Fibroblast of mammary gland (primary cell): ENCODE measurements at regions not wholly inside any gene's neighbourhood (a gene's known extent, or its start where the extent isn't known, plus 50 kb on each side); places are given as distances from the start of the nearest gene placed in this dataset.
A peak's percentile ranks its signal among the peaks of the same experiment; 100 is the strongest.
"Not testable (repeated sequence)": the region's sequence is repeated elsewhere in the genome, so short reads cannot be mapped to it uniquely, and the experiment has no call there.

ENCODE experiments used
- DNase-seq: peaks from one replicate; pipeline ENCODE4 v3.0.0-alpha.2; 2010; ENCODE audit warnings: low read depth
- H3K4me3 ChIP-seq: 2 replicates; pipeline ENCODE4 v1.5.1; 2011; ENCODE audit warnings: low read depth, mild to moderate bottlenecking, low read length, moderate library complexity; ENCODE audit not compliant: control insufficient read depth
- TF ChIP-seq, protein P1 (sequence below): conservative IDR thresholded peaks from 2 replicates; pipeline ENCODE4 v1.5.1; 2011; ENCODE audit warnings: low read depth, low read length, inconsistent platforms; ENCODE audit not compliant: control insufficient read depth, insufficient read depth

DNA sequence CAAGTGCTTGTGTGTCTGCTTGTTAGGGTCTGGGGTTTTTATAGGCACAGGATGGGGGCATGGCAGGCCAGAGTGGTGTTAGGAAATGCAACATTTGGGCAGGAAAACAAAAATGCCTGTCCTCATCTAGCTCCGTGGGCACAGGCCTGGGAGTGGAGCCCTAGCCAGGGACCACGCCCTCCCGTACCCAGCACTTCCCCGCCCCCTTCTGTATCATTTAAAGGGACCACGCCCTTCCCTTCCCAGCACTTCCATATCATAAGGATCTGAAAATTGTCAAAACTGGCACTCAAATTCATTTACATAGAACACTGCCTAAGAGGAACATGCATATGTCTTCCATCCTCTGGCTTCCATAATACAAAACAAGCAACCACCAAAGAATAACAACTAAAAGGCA lies 185.8 kb downstream of the B3GLCT start:
- no peak for DNase-seq
- H3K4me3 ChIP-seq, result no peak overlapping the region
- TF ChIP-seq, protein P1, sequence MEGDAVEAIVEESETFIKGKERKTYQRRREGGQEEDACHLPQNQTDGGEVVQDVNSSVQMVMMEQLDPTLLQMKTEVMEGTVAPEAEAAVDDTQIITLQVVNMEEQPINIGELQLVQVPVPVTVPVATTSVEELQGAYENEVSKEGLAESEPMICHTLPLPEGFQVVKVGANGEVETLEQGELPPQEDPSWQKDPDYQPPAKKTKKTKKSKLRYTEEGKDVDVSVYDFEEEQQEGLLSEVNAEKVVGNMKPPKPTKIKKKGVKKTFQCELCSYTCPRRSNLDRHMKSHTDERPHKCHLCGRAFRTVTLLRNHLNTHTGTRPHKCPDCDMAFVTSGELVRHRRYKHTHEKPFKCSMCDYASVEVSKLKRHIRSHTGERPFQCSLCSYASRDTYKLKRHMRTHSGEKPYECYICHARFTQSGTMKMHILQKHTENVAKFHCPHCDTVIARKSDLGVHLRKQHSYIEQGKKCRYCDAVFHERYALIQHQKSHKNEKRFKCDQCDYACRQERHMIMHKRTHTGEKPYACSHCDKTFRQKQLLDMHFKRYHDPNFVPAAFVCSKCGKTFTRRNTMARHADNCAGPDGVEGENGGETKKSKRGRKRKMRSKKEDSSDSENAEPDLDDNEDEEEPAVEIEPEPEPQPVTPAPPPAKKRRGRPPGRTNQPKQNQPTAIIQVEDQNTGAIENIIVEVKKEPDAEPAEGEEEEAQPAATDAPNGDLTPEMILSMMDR, result no peak

DNA sequence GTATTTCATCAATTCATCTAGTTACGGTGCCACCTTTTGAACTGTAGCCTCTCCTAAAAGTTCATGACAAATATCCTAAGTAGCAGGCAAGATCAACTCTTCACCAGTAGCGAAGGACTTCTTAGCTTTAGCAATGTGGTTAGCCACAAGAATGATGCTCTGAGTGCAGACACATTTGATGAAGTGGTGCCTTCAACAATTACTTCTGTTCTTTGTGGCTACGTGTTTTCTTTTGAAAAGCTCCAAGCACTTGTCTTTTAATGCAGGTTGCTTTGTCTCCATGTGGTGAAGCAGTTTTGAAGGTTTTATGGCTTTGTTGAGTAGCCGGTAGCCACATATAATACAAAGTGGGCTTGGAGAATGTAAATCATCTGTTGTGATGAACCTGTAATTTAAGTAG lies 194.7 kb downstream of the B3GLCT start:
- no peak for DNase-seq
- TF ChIP-seq, protein P1, result no peak
- no peak overlapping the region for H3K4me3 ChIP-seq

DNA sequence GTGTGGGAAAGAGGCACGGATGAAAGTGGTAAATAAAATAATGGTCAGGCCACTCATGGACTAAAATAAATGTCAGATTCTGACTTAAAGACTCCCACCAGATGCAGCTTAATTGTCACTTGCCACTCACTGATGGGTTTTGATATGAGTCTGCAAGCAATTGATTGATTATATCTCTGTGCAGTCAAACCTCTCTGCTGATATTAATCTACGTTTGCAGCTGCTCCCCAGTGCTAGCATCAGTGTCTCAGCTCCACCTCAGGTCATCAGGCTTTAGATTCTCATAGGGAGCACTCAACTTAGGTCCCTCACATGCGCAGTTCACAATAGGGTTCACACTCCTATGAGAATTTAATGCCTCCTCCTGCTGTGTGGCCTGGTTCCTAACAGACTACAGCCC lies 195.3 kb downstream of the B3GLCT start:
- TF ChIP-seq, protein P1, result no peak
- DNase-seq, result no peak
- no peak overlapping the region for H3K4me3 ChIP-seq

DNA sequence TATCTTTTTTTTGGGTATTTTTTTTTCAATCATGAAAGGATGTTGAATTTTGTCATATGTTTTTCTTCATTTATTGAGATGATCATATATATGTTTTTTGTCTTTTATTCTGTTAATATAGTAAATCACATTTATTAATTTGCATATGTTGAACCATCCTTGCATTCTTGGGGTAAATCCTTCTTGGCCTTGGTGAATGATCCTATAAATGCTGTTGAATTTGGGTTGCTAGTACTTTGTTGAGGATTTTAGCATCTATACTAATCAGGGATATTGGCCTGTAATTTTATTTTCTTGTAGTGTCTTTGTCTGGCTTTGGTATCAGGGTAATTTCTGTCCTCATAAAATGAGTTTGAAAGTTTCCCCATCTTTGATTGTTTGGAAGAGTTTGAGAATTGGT lies 199.9 kb downstream of the B3GLCT start:
- TF ChIP-seq, protein P1, result no peak
- DNase-seq, result no peak
- H3K4me3 ChIP-seq, result no peak overlapping the region

DNA sequence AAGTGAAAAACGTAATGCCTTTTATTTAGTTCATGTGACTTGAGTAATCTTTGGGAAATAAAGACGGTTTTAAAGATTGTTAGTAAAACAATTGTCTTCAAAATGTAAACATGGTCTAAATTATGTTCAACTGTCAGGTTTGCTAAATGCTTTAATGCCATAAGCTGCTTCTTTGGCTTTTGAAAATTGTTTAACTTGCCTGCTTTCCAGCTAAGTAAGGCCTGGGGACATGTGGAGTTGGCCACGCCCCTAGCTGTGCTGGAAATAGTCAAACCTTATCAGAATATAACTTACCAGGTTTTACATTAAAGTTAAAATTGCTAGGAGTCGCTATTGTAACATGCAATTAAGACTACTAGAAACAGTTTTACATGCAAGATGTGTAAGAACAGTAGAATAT lies 203.9 kb downstream of the B3GLCT start:
- not testable (repeated sequence) for DNase-seq, H3K4me3 ChIP-seq

DNA sequence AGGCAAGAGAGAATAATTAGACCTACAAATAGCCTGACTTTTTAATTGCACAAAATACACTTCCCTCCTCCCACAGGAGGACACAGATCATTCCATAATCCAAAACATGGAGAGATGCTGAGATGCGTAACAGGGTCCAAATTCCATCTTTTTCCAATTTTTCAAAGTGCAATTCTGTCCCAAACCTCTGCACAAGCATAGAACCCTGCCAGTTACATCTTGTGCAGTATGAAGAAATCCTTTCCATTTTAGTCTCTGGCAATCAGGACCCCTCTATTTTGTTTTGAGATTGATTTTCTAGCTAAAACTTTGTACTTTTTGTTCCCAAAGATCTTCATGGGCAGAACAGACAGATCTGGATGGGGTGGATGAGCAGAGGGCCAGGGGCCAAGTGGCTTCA lies 209.2 kb downstream of the B3GLCT start:
- TF ChIP-seq, protein P1, result no peak

DNA sequence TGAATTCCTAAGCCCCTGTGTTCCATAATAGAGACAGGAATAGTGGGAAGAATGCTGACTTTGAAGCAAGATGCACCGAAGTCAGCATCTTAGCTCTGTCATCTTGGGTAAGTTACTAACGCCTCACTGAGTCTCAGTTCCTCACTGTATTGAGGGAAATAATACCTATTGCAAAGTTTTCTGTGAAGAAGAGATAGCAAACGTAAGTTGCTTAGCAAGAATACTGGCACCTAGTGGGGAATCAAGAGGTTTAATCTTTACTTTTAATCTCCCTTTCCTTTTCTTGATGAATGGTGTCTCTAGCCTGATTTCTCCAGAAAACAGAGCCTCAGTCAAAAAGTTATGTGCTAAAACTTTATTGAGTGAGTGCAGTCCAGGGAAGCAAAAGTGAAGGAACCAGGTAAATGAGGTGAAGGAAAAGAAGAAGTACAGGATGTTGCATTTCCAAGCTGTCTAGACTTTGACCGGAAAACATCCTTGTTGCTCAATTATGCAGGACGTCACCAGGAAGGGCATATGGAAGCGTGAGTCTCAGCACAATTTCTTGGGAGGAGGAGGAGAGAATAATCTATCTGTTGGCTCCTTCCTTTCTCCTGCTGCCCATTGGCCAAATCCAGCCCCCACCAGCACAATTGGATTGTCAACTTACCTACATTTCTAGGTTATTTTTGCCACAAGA lies 210.0 kb downstream of the B3GLCT start:
- TF ChIP-seq, protein P1, result peak; percentile 27
- peak; percentile 15 for DNase-seq
- H3K4me3 ChIP-seq, result no peak overlapping the region

More for the DNA sequence above, 209.2 kb downstream of the B3GLCT start:
- no peak for DNase-seq
- no peak overlapping the region for H3K4me3 ChIP-seq
